HG03558 (cell line): ENCODE measurements at regions not wholly inside any gene's neighbourhood (a gene's known extent, or its start where the extent isn't known, plus 50 kb on each side); places are given as distances from the start of the nearest gene placed in this dataset.

Experiments
- ATAC-seq: cut with Tn5 transposase; IDR thresholded peaks from one replicate; pipeline ENCODE4 v1.9.1; 2021; ENCODE audit warnings: moderate number of reproducible peaks; ENCODE audit not compliant: unreplicated experiment; ENCODE audit errors: extremely low read depth

DNA sequence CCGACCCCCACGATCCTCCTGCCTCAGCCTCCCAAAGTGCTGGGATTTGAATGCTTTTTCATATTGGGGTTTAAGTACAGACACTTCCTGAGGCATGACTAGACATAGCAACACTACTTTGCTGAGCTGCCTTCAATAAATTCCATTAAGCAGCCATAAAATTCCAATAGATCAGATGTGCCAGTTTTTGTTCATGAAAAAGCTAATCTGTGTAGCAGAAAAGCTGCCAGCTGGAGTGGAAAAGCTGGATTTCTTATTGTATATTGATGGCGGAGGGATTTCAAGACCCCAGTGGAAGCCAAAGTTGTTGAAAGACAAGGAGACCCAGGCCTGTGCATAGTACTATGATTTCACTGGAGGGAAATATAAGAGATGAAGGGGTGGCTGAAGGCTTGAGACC, 209.0 kb upstream of the NUDT4 start:
- no peak for ATAC-seq

DNA sequence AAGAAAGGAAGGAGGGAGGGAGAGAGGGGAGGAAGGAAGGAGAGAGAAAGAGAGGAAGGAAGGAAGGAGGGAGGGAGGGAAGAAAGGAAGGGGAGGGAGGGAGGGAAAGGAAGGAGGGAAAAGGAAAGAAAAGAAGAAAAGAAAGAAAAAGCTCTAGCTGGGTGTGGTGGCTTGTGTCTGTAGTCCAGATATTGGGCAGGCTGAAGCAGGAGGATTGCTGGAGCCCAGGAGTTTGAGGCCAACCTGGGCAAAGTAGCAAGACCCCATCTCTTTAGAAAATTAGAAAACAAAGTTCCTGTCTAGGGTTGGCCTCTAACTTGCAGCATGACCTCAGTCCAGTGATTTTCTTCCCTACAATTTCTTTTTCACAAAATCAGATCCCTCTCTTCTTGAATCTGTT, 208.2 kb upstream of the NUDT4 start:
- ATAC-seq: no peak

DNA sequence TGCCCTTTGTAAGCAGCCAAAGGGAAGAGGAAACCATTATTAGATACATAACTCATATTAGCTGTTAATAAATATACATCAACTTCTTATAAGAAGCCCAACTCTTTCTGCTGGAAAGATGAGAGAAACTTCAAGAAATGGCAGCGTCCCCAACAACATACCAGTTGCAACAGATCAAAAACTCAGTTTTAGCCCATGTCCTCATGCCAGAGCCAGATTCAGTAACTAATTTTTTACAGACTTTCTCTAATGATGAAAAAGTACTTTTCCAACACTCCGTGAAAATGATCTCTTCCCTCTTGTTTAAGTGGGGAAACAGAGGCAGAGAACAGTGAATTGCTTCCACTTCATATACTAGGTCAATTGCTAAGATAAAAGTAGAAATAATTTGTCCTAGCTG, 206.8 kb upstream of the NUDT4 start:
- no peak for ATAC-seq

DNA sequence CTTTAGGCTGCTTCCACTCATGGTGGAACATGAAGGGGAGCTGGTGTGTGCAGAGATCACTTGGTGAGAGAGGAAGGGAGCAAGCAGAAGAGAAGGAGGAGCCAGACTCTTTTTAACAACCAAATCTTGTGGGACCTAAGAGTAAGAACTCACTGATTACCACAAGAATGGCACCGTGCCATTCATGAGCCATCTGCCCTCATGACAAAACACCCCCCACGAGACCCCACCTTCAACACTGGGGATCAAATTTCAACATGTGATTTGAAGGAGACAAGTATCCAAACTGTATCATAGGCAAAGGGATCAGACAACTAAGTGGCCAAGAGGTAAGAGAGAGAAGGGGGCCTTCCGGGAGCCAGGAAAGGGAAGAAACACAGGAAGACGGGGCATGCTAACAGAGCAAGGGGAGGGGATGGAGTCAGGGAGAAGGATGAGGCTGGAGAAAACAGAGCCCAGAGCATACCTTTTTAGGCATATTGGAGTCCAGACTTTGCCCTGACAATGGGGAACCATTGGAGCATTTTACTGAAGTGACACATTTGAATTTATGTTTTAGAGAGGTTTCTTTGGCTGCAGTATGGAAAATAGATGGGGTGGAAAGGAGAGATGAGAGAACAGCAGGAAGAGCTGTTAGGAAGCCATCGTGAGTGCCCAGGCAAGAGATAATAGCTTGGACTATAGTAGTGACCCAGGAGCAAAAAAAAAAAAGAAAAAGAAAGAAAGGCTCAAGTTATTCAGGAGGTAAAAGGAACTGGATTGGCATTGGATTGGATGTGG, 204.4 kb upstream of the NUDT4 start:
- ATAC-seq: no peak

DNA sequence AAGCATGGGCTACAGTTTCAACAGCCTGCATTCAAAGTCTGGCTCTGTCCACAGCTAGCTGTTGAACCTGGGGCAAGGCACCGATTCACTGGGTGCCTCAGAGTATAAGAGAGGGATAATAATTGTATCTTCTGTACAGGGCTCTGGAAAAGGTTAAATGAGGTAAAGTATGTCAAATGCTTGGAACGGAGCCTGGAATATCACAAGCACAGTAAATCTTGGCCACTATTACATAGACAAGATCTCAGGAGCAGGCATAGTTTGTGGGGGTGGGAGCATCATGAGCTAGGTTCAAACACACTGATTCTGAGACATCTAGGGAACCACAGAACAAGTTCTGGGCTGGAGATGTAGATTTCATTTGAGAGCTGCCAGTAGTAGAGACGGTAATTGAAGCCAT, 203.7 kb upstream of the NUDT4 start:
- no peak for ATAC-seq

DNA sequence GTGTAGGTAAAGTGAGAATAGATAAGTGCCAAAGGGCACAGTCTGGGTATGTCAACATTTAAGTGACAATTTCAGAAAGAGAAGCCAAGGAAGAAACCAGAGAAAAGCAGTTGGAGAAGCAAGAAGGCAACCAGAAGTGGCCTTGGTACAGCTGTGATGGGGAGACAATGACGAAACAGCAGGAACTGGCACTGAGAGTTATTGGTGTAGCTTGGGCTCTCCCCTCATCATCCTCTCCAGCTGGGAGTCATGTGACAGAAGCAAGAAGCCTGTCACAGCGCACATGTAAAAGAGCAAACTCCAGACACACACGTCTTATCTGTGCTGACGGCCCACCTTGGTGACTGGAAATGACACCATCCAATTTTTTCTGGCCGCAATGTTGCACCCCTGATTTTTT, 203.3 kb upstream of the NUDT4 start:
- ATAC-seq: no peak

DNA sequence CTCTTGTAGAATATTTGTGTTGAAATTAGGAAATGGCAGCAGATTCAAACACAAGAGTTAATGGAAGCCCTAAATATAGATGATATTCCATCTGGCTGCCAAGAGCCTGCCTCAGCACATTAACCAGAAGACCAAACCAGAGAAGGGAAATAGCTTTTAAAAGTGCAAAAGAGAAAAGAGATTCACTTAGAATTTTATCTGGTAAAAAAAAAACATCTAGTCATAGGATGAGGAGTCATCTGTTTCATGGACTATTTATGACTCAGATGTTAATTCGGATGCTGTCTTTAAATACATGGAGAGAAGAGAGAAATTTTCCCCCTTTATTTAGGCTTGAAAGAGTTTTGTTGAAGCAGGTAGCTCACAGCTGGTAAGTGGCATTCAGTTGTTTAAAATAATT, 201.6 kb upstream of the NUDT4 start:
- ATAC-seq: no peak

DNA sequence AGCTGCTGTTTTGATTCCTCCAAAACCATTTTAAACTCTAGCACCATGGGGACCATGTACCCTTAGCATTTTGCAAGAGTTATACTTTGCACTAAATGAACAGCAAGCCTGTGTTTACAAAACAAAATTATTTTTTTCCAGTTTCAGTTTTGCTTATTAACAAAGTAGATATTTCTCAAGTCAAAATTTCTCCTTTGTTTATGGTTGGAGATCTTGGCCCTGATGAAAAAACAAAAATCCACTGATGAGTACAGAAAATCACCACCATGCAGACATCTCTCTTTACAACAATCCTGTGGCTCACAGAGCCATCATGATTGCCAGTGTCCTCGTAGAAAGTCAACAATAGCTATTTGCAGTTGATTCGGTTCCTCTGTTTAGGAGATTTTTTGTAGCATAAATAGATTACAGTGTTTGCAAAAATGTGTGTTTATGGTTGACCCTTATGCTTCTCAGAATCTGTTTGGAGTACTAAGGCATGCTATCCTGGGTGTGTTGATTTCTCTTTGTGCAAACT, 201.1 kb upstream of the NUDT4 start:
- ATAC-seq: no peak

DNA sequence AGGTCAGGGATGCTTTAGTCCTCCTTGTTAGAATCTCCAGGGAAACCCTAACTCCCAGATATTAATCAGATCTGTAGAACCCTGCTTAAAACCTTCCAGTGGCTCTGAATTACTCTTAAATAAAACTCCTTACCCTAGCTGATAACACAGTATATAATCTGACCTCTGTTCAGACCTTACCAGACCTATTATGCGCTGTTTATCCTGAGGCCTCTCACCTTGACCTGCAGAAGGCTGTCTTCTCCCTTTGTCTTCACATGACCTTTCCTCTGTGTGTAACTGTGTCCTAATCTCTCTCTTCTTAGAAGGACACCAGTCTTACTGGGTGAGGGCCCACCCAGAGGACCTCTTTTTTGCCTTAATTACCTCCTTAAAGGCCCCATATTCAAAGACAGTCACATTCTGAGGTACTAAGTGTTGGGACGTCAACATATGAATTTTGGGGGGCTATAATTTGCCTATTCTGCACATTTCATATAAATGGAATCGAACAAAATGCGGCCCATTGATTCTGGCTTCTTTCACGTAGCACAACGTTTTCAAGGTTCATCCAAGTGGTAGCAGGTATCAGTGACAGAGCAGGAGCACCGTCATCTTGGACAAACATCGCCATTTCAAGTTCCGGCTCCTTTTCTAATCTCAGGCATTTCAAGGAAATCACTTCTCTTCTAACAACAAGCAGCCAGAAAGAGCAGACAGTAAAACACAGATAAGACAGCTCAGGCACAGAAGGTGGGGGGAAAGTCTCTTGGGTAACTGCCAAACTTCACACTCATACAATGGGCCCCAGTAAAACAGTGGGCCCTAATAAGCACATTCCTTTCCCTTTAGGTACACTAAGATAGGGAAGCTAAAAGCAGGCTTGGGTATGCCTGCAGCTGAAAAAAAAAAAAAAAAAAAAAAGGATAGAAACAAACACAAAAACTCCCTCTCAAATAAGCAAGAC, 200.2 kb upstream of the NUDT4 start:
- no peak for ATAC-seq

DNA sequence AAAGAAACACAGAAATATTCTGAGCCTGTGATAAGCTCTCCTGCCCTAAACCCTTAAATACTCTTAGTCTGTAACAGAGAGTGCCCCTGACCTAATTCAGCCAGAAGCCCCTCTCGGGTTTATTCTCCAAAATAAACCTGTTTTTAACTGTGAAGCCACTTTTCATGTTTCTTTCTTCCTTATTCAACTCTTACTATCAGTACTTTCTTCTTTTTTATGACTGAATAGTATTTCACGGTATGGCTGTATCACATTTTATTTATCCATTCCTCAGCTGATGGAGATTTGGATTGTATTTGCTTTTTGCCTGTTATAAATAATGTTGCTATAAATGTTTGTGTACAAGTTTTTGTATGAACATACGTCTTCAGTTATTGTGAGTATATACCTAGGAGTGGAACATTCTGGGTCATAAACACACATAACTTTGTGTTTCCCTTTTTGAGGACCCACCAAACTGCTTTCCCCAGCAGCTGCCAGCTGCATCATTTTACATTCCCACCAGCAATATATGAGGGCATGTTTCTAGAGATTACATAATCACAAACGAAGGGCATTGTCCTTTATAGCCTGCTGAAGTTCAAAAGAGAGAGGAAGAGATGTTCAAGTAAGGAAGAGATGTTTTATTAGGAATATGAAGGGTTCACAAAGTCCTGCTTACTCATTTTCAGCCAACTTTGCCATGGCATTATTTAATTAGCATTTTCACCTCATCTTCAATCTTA, 199.4 kb upstream of the NUDT4 start:
- no peak for ATAC-seq

DNA sequence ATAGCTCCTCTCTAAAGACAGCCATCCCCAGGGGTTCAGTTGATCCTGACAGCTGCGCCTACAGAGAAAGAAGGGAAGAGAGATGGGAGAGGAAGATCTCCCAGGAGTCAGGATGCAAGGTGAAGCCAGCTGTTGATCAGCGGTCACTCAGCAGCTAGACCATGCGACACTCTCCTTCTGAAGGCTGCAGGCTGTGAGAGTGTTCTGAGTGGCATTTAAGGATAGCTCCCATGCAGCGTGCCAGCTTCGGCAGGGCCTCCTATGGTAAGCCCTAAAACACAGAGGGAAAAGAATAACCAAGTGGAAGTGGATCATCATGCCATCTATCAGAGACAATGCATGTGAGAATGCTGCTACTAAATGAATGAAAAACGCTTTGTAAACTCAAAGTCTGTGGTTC, 197.9 kb upstream of the NUDT4 start:
- ATAC-seq: no peak

DNA sequence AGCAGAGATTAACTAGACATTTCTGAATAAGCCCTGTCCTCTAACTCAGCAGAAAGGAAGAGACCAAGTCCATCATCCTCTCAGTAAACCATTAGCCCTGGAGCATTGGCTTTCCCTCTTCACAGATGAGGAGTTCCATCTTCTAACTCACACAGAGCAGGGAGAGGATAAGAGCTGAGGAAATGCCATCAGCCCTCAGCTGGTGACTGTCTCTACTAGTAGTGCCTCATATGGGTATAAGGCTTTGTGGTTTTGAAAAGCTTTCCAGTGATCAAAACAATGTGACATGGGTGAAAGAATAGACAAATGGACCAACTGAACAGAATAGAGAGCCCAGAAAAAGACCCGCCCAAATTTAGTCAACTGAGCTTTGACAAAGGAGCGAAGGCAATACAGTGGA, 197.2 kb upstream of the NUDT4 start:
- ATAC-seq: no peak

DNA sequence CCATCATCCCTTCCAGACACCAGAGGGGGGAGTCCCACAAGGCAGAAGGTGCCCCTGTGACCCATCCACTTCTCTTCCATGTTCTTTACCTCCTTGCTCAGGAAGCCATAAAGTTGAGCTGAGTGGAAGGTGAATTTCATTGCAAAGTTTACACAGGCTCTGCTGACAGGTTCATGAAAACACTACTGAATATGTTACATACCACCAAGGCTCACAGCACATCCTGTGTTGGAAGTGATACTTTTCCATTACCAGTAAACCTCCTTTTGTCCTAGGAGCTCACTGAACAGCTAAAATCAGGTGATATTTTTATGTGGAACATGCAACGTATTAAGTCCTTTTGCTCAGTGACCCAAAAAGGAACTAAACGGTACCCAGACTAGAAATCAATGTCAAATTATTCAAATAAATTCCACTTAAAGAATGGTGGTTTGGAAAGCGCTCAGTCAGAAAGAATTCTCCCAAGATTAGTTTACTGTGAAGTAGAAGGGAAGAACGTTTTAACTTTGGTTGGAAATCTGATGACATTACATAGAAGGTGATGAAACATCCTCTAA, 196.2 kb upstream of the NUDT4 start:
- ATAC-seq: no peak

DNA sequence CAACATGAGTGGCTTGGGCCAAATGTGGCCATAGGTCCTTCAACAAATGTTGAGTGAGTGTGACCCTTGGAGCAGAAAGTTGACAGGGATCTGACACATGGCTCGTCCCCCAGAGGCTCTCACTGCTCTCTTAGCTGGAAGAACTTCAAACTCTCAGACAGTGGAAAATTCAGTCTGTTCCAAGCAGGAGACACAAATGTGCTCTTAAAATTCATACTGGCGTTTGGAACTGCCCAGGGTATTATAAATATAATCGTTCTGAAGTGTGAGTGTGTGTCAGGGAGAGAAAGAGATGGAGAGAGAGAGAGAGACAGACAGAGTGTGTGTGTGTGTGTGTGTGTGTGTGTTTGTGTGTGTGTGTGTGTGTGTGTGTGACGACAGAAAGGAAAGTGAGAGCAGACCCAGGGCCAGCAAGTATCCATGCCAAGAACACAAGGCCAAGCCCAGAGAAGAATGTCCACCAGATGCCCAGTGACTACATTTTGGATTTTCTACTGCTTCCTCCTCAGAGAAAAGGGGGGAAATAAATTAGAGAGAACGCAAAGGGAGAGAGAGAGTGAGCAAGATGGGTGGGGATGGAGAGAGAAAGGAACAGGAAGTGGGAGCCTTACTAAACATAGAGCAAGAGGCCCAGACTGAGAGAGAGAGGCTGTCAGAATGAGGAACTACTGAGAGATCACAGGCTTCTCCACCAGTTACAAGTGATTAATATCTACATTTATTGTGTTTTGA, 193.6 kb upstream of the NUDT4 start:
- no peak for ATAC-seq

DNA sequence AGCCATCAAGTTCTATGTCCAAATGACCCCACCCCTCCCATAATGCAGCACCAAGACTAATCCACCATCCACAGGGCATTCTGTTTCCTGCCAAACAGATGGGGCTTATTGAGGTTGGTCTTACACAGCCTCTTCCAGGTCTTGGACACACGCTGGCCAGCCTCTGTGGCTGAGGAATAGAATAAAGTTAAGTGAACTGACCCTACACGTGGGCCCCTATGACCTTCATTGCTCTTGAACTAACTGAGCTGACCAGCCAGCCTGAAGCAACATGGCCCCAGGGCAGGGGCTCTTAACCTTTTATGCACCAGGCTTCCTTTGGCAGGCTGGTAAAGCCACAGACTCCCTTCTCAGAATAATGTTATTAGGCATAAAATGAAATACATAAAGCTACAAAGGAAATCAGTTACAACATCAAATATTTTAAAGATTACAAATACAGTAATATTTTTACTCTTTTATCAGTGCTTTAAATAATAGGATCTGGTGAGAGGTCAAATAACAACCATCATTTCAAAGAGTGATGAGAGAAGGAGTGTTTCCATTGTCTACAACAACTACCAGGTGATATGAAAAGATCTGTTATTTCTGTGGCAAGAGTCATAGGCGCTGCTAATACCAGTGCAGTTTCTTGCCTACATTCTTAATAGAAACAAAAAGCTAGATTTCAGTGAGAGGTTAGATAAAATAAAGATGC, 192.9 kb upstream of the NUDT4 start:
- no peak for ATAC-seq

DNA sequence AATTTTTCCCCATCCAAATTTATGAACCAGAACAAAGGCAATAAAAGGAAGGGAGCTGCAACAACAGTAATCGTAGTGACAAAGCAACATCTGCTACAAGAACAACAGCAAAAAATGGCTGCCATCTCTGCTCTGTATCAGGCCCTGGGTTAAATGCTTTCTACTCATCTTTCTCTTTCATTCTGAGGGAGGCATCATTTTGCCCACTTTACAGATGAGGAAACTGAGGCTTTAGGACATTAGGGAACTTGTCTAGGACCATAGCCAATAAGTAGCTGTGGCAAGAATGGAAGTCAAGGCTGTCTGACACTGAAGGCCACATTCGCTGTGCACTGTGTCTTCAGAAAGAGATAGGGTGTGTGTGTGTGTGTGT, 192.4 kb upstream of the NUDT4 start:
- no peak for ATAC-seq

DNA sequence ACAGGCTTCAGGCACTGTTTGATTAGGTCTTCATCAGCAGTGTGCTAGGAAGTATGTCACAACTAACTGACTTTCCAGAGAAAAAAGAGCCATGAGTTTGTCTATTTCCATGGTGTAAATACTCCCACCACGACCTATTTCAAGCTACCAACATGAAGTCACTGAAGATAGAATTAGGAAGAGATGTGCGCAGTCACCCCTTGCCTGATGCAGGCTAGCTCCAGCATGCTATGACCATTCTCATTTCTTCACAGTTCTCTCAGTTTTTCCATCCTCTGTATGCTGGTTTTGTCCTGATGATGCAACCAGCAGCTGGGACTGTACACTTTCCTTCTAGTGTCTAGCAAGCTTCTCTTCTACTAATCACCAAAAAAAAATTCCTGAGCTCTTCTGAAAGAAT, 191.6 kb upstream of the NUDT4 start:
- ATAC-seq: no peak

DNA sequence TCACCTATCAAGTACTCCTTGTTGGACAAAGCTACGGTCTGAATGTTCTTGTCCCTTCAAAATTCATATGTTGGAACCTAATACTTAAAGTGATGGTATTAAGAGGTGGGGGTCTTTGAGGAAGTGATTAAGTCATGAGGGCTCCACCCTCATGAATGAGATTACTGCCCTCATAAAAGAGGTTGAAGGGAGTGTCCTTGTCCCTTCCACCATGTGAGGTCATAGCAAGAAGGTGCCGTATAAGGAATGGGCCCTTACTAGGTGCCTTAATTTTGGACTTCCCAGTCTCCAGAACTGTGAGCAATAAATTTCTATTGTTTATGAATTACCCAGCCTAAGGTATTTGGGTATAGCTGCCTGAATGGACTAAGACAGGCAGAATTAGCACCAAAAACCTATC, 191.1 kb upstream of the NUDT4 start:
- no peak for ATAC-seq

DNA sequence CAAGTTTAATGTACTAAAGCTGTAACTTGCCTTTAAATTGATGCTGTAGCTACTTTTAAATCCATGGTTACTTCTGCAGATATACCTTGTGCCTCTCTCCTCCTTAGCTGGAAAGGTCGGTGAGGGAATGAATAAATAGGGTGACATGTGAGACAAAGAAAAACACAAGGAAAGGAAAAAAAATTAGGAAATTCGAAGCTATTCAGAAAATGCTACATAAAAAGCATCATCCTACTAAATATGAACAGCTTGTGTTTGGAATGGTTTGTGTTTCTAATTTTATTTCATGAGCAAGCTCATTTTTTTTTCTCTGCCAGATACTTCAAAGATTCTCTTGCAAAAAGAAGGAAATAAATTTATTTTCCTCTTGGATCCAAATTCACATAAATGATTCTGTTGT, 186.3 kb upstream of the NUDT4 start:
- no peak for ATAC-seq
